ENCODE measurements at regions not wholly inside any gene's neighbourhood (a gene's known extent, or its start where the extent isn't known, plus 50 kb on each side); places are given as distances from the start of the nearest gene placed in this dataset.

DNA sequence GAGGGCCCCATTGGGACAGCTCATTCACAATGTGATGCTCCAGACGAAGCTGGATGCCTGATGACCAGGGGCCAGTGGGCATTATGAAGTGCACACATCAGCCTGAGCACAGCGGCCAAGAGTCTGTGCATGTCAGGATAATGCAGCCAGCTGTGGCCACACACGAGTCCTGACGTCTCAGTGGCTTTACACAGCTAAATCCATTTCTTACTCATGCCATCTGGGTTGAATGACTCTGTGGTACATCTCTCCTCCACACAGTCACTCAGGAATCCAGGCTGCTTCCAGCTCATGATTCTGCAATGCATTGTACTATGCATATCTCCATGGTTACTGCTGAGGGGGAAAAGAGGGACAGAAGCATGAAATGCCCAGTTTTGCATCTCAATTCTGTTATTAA is 123.6 kb downstream of the PRLHR start:
- no peaks in the 10 kb centered on the region for H3K27me3 ChIP-seq (ENCODE audit: insufficient read depth, low read length)
- no peaks in the 10 kb centered on the region; a peak in 1 of 7 replicates for H3K36me3 Mint-ChIP-seq (ENCODE audit: insufficient read depth in 1 of 3, low read depth in 3 of 3)
- peaks cover 8 to 15% of the 10 kb centered on the region in 2 experiments for H3K4me1 Mint-ChIP-seq
- no peak overlapping the region for H3K14ac ChIP-seq (ENCODE audit: insufficient read depth, low read length)
- no peaks in the 10 kb centered on the region for H3K79me1 ChIP-seq (ENCODE audit: insufficient read depth, low read depth, low read length, poor library complexity, severe bottlenecking)
- H3K27me3 Mint-ChIP-seq (ENCODE audit: low read depth) = peaks cover 5% of the 10 kb centered on the region
- no peak overlapping the region for H3K27ac ChIP-seq (ENCODE audit: insufficient read length, low read depth, low read length)
- no peak overlapping the region for H3T11ph ChIP-seq (ENCODE audit: low read length)
- no peak overlapping the region for H4K5ac ChIP-seq (ENCODE audit: insufficient read length, low read depth, low read length)
- no peak overlapping the region for H2BK20ac ChIP-seq (ENCODE audit: low read depth, low read length, poor library complexity, severe bottlenecking)
- H3K9me3 ChIP-seq (ENCODE audit: control insufficient read depth, low read depth, low read length) = no peaks in the 10 kb centered on the region
- no peaks in the 10 kb centered on the region for H3K23me2 ChIP-seq (ENCODE audit: insufficient read length, low read depth, low read length, poor library complexity, severe bottlenecking)
- no peaks in the 10 kb centered on the region for H3K79me2 ChIP-seq (ENCODE audit: insufficient read depth, low read length)
- no peak overlapping the region for H4K91ac ChIP-seq (ENCODE audit: insufficient read length, low read depth, low read length)
- no peak overlapping the region for H3K23ac ChIP-seq (ENCODE audit: insufficient read length, low read depth, low read length)
- H4K20me1 ChIP-seq (ENCODE audit: control insufficient read depth, insufficient read depth, insufficient read length) = no peaks in the 10 kb centered on the region
- no peak overlapping the region for H2AFZ ChIP-seq (ENCODE audit: low read length)
- H2BK12ac ChIP-seq (ENCODE audit: insufficient read length, low read depth, low read length) = no peak overlapping the region
- no peak overlapping the region for H3K4me2 ChIP-seq (ENCODE audit: insufficient read depth, insufficient read length, low read length)
- no peak overlapping the region for H2BK15ac ChIP-seq (ENCODE audit: low read depth, low read length)
- WGBS (ENCODE audit: extremely low coverage, insufficient read length, low lambda C conversion rate) = no CpG with 5 or more reads among the region's 4 CpGs
- DNase-seq = no peak
- H3K9me3 Mint-ChIP-seq = no peaks in the 10 kb centered on the region
- no peak overlapping the region for H2BK120ac ChIP-seq (ENCODE audit: low read depth, low read length, poor library complexity, severe bottlenecking)
- H3K4me1 ChIP-seq (ENCODE audit: insufficient read depth, low read length) = no peaks in the 10 kb centered on the region
- no peak overlapping the region for H3K18ac ChIP-seq (ENCODE audit: insufficient read length, low read depth, low read length)
- no peak overlapping the region for H3K4me3 Mint-ChIP-seq
- no peak overlapping the region for H4K8ac ChIP-seq (replicated peaks; ENCODE audit: insufficient read length, low read depth, low read length)
- no peak overlapping the region for H3K56ac ChIP-seq (ENCODE audit: insufficient read length, low read depth, low read length)
- TF ChIP-seq, protein P1, sequence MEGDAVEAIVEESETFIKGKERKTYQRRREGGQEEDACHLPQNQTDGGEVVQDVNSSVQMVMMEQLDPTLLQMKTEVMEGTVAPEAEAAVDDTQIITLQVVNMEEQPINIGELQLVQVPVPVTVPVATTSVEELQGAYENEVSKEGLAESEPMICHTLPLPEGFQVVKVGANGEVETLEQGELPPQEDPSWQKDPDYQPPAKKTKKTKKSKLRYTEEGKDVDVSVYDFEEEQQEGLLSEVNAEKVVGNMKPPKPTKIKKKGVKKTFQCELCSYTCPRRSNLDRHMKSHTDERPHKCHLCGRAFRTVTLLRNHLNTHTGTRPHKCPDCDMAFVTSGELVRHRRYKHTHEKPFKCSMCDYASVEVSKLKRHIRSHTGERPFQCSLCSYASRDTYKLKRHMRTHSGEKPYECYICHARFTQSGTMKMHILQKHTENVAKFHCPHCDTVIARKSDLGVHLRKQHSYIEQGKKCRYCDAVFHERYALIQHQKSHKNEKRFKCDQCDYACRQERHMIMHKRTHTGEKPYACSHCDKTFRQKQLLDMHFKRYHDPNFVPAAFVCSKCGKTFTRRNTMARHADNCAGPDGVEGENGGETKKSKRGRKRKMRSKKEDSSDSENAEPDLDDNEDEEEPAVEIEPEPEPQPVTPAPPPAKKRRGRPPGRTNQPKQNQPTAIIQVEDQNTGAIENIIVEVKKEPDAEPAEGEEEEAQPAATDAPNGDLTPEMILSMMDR (conservative IDR thresholded peaks at IDR 0.05) = no peak
- H2BK5ac ChIP-seq (ENCODE audit: insufficient read length, low read length) = no peak overlapping the region
- H3K27ac Mint-ChIP-seq = no peak overlapping the region
- no peak overlapping the region for H2AK5ac ChIP-seq (ENCODE audit: insufficient read length, low read length)
- H3K9ac ChIP-seq (ENCODE audit: extremely low read depth, insufficient read length, low read length) = no peak overlapping the region
- H3K4ac ChIP-seq (ENCODE audit: low read depth, low read length) = no peak overlapping the region
